GM23338 (cell line): ENCODE measurements at regions not wholly inside any gene's neighbourhood (a gene's known extent, or its start where the extent isn't known, plus 50 kb on each side); places are given as distances from the start of the nearest gene placed in this dataset.

ENCODE experiments used
- CREB1 ChIP-seq: fragments of 250-450 bp; sonication (Bioruptor Pico); IDR thresholded peaks from 2 replicates; pipeline ENCODE4 v1.5.0; 2020; ENCODE audit warnings: low read depth, mild to moderate bottlenecking, moderate library complexity
- CTCF ChIP-seq, 2 experiments: fragments of 200-600 bp in 1 of 2; sonication (generic) in 1 of 2; conservative IDR thresholded peaks; 2 replicates each; pipeline versions ENCODE4 v1.5.1 to v1.6.1; 2016 to 2017; ENCODE audit warnings: antibody characterized with exemption in 2 of 2, low read depth in 2 of 2, mild to moderate bottlenecking in 2 of 2, moderate library complexity in 1 of 2
- ETS1 ChIP-seq: IDR thresholded peaks from 2 replicates; pipeline ENCODE4 v1.6.1; 2016; ENCODE audit warnings: antibody characterized with exemption
- EZH2 ChIP-seq: fragments of 200-600 bp; sonication (generic); IDR thresholded peaks from one replicate; pipeline ENCODE4 v1.8.0; 2017; ENCODE audit warnings: antibody characterized with exemption, mild to moderate bottlenecking, low read depth; ENCODE audit not compliant: unreplicated experiment
- EZH2phosphoT487 ChIP-seq: fragments of 200-600 bp; sonication (generic); IDR thresholded peaks from one replicate; pipeline ENCODE4 v1.8.1; 2018; ENCODE audit warnings: antibody characterized with exemption; ENCODE audit not compliant: unreplicated experiment
- NANOG ChIP-seq: IDR thresholded peaks from 2 replicates; pipeline ENCODE4 v1.6.1; 2016; ENCODE audit warnings: antibody characterized with exemption, borderline replicate concordance
- POLR2AphosphoS5 ChIP-seq: IDR thresholded peaks from 2 replicates; pipeline ENCODE4 v1.6.1; 2016; ENCODE audit warnings: antibody characterized with exemption, low read depth
- REST ChIP-seq: IDR thresholded peaks from one replicate; pipeline ENCODE4 v1.6.1; 2018; ENCODE audit warnings: antibody characterized with exemption; ENCODE audit not compliant: unreplicated experiment
- STAT1 ChIP-seq: IDR thresholded peaks from one replicate; pipeline ENCODE4 v1.6.1; 2016; ENCODE audit warnings: antibody characterized with exemption; ENCODE audit not compliant: unreplicated experiment
- ZNF331 ChIP-seq: fragments of 250-450 bp; sonication (Bioruptor Pico); IDR thresholded peaks from 2 replicates; pipeline ENCODE4 v1.5.0; 2020; ENCODE audit warnings: low read depth, mild to moderate bottlenecking, moderate library complexity

GRCh38 chr5:126070481-126070880 is 352.7 kb upstream of the GRAMD2B start:
- no peak for TF ChIP-seq CTCF (conservative IDR thresholded peaks at IDR 0.05; ENCODE audit: low read depth in 2 of 2)
- TF ChIP-seq CREB1 (CRISPR knock-in tag), result no peak
- no peak for TF ChIP-seq NANOG
- TF ChIP-seq EZH2, result no peak
- TF ChIP-seq ETS1, result no peak
- no peak for TF ChIP-seq POLR2AphosphoS5
- TF ChIP-seq STAT1, result no peak
- no peak for TF ChIP-seq ZNF331 (CRISPR knock-in tag)
- TF ChIP-seq REST, result no peak
- no peak for TF ChIP-seq EZH2phosphoT487
